ENCODE measurements at regions not wholly inside any gene's neighbourhood (a gene's known extent, or its start where the extent isn't known, plus 50 kb on each side); places are given as distances from the start of the nearest gene placed in this dataset.

- Histone ChIP-seq H3K4me3 (no peak overlapping the region), H3K27ac (replicated peaks in 1 of 4) (no peak overlapping the region), H3K9me3 (peaks cover 0 to 7% (median 0%) of the 10 kb centered on the region in 4 donors), H3K4me1 (no peaks in the 10 kb centered on the region), H3K36me3 (no peaks in the 10 kb centered on the region), H3K27me3 (no peaks in the 10 kb centered on the region)
- intact Hi-C loops (cut with DNase I) = no loop called here
- no peak for DNase-seq (ENCODE audit: extremely low spot score)
- 45% methylated on average over 1 of the region's 1 CpG for WGBS
- no peak for TF ChIP-seq EP300 (IDR thresholded peaks at IDR 0.05)
- TF ChIP-seq POLR2AphosphoS5 (IDR thresholded peaks at IDR 0.05) = no peak
- no peak for TF ChIP-seq CTCF (IDR thresholded peaks at IDR 0.05)
- no peak for TF ChIP-seq POLR2A (IDR thresholded peaks at IDR 0.05; ENCODE audit: low read depth)
Measured at GRCh38 chr2:175536059-175536458, 354.5 kb upstream of the ATP5MC3 start.

- DNase-seq (ENCODE audit: extremely low spot score) = no peak
- H3K4me3 ChIP-seq = no peak overlapping the region
- TF ChIP-seq POLR2AphosphoS5 (IDR thresholded peaks at IDR 0.05) (no peak), POLR2A (IDR thresholded peaks at IDR 0.05; ENCODE audit: low read depth) (no peak), CTCF (IDR thresholded peaks at IDR 0.05) (no peak), EP300 (IDR thresholded peaks at IDR 0.05) (no peak)
- H3K27ac ChIP-seq (replicated peaks in 1 of 4) = no peak overlapping the region
- H3K9me3 ChIP-seq = peaks cover 0 to 7% (median 0%) of the 10 kb centered on the region in 4 donors
- WGBS = 72% methylated on average over 4 of the region's 4 CpGs
- intact Hi-C loops (cut with DNase I) = no loop called here
- no peaks in the 10 kb centered on the region for H3K4me1 ChIP-seq
- no peaks in the 10 kb centered on the region for H3K36me3 ChIP-seq
- H3K27me3 ChIP-seq = no peaks in the 10 kb centered on the region
Measured at GRCh38 chr2:175535631-175536030, 354.1 kb upstream of the ATP5MC3 start.

GRCh38 chr2:175525975-175526374, 344.5 kb upstream of the ATP5MC3 start:
- H3K36me3 ChIP-seq = no peaks in the 10 kb centered on the region
- no peaks in the 10 kb centered on the region for H3K27me3 ChIP-seq
- intact Hi-C loops (cut with DNase I) = no loop called here
- TF ChIP-seq EP300 (IDR thresholded peaks at IDR 0.05) (no peak), POLR2A (IDR thresholded peaks at IDR 0.05; ENCODE audit: low read depth) (no peak), POLR2AphosphoS5 (IDR thresholded peaks at IDR 0.05) (no peak), CTCF (IDR thresholded peaks at IDR 0.05) (no peak)
- H3K4me1 ChIP-seq = no peaks in the 10 kb centered on the region
- no peak overlapping the region for H3K27ac ChIP-seq (replicated peaks in 1 of 4)
- 76% methylated on average over 1 of the region's 1 CpG for WGBS
- no peaks in the 10 kb centered on the region for H3K9me3 ChIP-seq
- no peak for DNase-seq (ENCODE audit: extremely low spot score)
- H3K4me3 ChIP-seq = no peak overlapping the region

GRCh38 chr2:175523001-175523400, 341.5 kb upstream of the ATP5MC3 start:
- Histone ChIP-seq H3K36me3 (no peaks in the 10 kb centered on the region), H3K27ac (replicated peaks in 1 of 4) (no peak overlapping the region), H3K27me3 (no peaks in the 10 kb centered on the region), H3K4me3 (no peak overlapping the region), H3K4me1 (no peaks in the 10 kb centered on the region), H3K9me3 (peaks cover 0 to 5% (median 2%) of the 10 kb centered on the region in 4 donors)
- intact Hi-C loops (cut with DNase I) = no loop called here
- 25% methylated on average over 2 of the region's 2 CpGs for WGBS
- no peak for DNase-seq (ENCODE audit: extremely low spot score)
- TF ChIP-seq POLR2A (IDR thresholded peaks at IDR 0.05; ENCODE audit: low read depth) = no peak
- TF ChIP-seq CTCF (IDR thresholded peaks at IDR 0.05) = no peak

- H3K4me1 ChIP-seq = no peaks in the 10 kb centered on the region
- no peaks in the 10 kb centered on the region for H3K36me3 ChIP-seq
- WGBS = 48% methylated on average over 3 of the region's 3 CpGs
- H3K27ac ChIP-seq (replicated peaks in 1 of 4) = no peak overlapping the region
- no peak for DNase-seq (ENCODE audit: extremely low spot score)
- H3K4me3 ChIP-seq = no peak overlapping the region
- intact Hi-C loops (cut with DNase I) = no loop called here
- H3K27me3 ChIP-seq = no peaks in the 10 kb centered on the region
- H3K9me3 ChIP-seq = peaks cover 0 to 5% (median 2%) of the 10 kb centered on the region in 4 donors
- TF ChIP-seq CTCF (IDR thresholded peaks at IDR 0.05) = no peak
- TF ChIP-seq EP300 (IDR thresholded peaks at IDR 0.05) = no peak
- no peak for TF ChIP-seq POLR2AphosphoS5 (IDR thresholded peaks at IDR 0.05)
- no peak for TF ChIP-seq POLR2A (IDR thresholded peaks at IDR 0.05; ENCODE audit: low read depth)
Measured at GRCh38 chr2:175518206-175518605, 336.7 kb upstream of the ATP5MC3 start.

Data from esophagus muscularis mucosa (tissue), 4 donors.